ENCODE measurements at regions not wholly inside any gene's neighbourhood (a gene's known extent, or its start where the extent isn't known, plus 50 kb on each side); places are given as distances from the start of the nearest gene placed in this dataset.

GRCh38 chr3:153050978-153051377 is 111.0 kb upstream of the RAP2B start:
- no peak for TF ChIP-seq POLR2AphosphoS5 (IDR thresholded peaks at IDR 0.05)
- TF ChIP-seq, protein P1, sequence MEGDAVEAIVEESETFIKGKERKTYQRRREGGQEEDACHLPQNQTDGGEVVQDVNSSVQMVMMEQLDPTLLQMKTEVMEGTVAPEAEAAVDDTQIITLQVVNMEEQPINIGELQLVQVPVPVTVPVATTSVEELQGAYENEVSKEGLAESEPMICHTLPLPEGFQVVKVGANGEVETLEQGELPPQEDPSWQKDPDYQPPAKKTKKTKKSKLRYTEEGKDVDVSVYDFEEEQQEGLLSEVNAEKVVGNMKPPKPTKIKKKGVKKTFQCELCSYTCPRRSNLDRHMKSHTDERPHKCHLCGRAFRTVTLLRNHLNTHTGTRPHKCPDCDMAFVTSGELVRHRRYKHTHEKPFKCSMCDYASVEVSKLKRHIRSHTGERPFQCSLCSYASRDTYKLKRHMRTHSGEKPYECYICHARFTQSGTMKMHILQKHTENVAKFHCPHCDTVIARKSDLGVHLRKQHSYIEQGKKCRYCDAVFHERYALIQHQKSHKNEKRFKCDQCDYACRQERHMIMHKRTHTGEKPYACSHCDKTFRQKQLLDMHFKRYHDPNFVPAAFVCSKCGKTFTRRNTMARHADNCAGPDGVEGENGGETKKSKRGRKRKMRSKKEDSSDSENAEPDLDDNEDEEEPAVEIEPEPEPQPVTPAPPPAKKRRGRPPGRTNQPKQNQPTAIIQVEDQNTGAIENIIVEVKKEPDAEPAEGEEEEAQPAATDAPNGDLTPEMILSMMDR (IDR thresholded peaks at IDR 0.05) = no peak
- TF ChIP-seq POLR2A (IDR thresholded peaks at IDR 0.05) = no peak
- TF ChIP-seq EP300 (IDR thresholded peaks at IDR 0.05; ENCODE audit: low read depth) = no peak

Data from transverse colon (tissue), 4 donors.